NT2/D1 (cell line): ENCODE measurements at regions not wholly inside any gene's neighbourhood (a gene's known extent, or its start where the extent isn't known, plus 50 kb on each side); places are given as distances from the start of the nearest gene placed in this dataset.
"Not testable (repeated sequence)": the region's sequence is repeated elsewhere in the genome, so short reads cannot be mapped to it uniquely, and the experiment has no call there.

ENCODE experiments used
- YY1 ChIP-seq: IDR thresholded peaks from 2 replicates; pipeline ENCODE4 v1.6.1; 2011; ENCODE audit not compliant: insufficient read length, insufficient read depth
- ZNF274 ChIP-seq: IDR thresholded peaks from 2 replicates; pipeline ENCODE4 v1.6.1; 2011; ENCODE audit warnings: mild to moderate bottlenecking, low read depth, low read length

DNA sequence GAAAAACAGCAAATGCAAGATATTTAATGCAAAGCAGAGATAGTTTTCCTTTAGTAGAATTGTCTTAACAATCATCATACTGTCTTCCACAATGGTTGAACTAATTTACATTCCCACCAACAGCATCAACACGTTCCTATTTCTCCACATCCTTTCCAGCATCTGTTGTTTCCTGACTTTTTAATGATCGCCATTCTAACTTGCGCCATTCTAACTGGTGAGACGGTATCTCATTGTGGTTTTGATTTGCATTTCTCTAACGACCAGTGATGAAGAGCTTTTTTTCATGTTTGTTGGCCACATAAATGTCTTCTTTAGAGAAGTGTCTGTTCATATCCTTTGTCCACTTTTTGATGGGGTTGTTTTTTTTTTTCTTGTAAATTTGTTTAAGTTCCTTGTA, 388.3 kb downstream of the IRS2 start:
- TF ChIP-seq YY1, ZNF274: not testable (repeated sequence)
